ENCODE measurements at regions not wholly inside any gene's neighbourhood (a gene's known extent, or its start where the extent isn't known, plus 50 kb on each side); places are given as distances from the start of the nearest gene placed in this dataset.

- Histone ChIP-seq H3K4me1 (ENCODE audit: control insufficient read depth, insufficient read depth, low read length, poor library complexity, severe bottlenecking) (no peaks in the 10 kb centered on the region), H3K4me3 (ENCODE audit: low read depth, low read length) (no peak overlapping the region), H3K27me3 (ENCODE audit: control insufficient read depth, insufficient read depth, low read length) (no peaks in the 10 kb centered on the region), H3K27ac (ENCODE audit: insufficient read depth, low read length, poor library complexity, severe bottlenecking) (no peak overlapping the region), H3K36me3 (ENCODE audit: control insufficient read depth, insufficient read depth, low read length) (no peaks in the 10 kb centered on the region), H3K9me3 (ENCODE audit: control insufficient read depth in 2 of 2, low read length in 2 of 2) (no peaks in the 10 kb centered on the region)
- ATAC-seq (ENCODE audit: low read depth in 2 of 2) (no peak), DNase-seq (no peak)
- Mint-ChIP-seq H3K4me1 (no peaks in the 10 kb centered on the region), H3K9me3 (no peaks in the 10 kb centered on the region), H3K27ac (no peak overlapping the region), H3K36me3 (no peaks in the 10 kb centered on the region), H3K27me3 (no peaks in the 10 kb centered on the region), H3K4me3 (no peak overlapping the region)
Measured at GRCh38 chr13:84025824-84026223, 143.6 kb upstream of the SLITRK1 start.

- ATAC-seq (ENCODE audit: low read depth in 2 of 2): peak in 1 of 2 donors; percentile 40
- Mint-ChIP-seq H3K27ac (no peak overlapping the region), H3K4me3 (no peak overlapping the region), H3K27me3 (peaks cover 5% of the 10 kb centered on the region), H3K36me3 (no peaks in the 10 kb centered on the region), H3K4me1 (no peaks in the 10 kb centered on the region), H3K9me3 (peaks cover 0 to 5% (median 0%) of the 10 kb centered on the region in 7 donors)
- Histone ChIP-seq H3K27me3 (ENCODE audit: control insufficient read depth, insufficient read depth, low read length) (no peaks in the 10 kb centered on the region), H3K36me3 (ENCODE audit: control insufficient read depth, insufficient read depth, low read length) (no peaks in the 10 kb centered on the region), H3K4me3 (ENCODE audit: low read depth, low read length) (no peak overlapping the region), H3K4me1 (ENCODE audit: control insufficient read depth, insufficient read depth, low read length, poor library complexity, severe bottlenecking) (no peaks in the 10 kb centered on the region), H3K9me3 (ENCODE audit: control insufficient read depth in 2 of 2, low read length in 2 of 2) (no peaks in the 10 kb centered on the region), H3K27ac (ENCODE audit: insufficient read depth, low read length, poor library complexity, severe bottlenecking) (no peak overlapping the region)
- no peak for DNase-seq
Measured at GRCh38 chr13:83996415-83996814, 114.1 kb upstream of the SLITRK1 start.

GRCh38 chr13:83995930-83996329 is 113.7 kb upstream of the SLITRK1 start:
- no peaks in the 10 kb centered on the region for H3K4me1 Mint-ChIP-seq
- H3K36me3 Mint-ChIP-seq: no peaks in the 10 kb centered on the region
- H3K36me3 ChIP-seq (ENCODE audit: control insufficient read depth, insufficient read depth, low read length): no peaks in the 10 kb centered on the region
- peaks cover 0 to 5% (median 0%) of the 10 kb centered on the region in 7 donors for H3K9me3 Mint-ChIP-seq
- no peaks in the 10 kb centered on the region for H3K27me3 ChIP-seq (ENCODE audit: control insufficient read depth, insufficient read depth, low read length)
- no peaks in the 10 kb centered on the region for H3K9me3 ChIP-seq (ENCODE audit: control insufficient read depth in 2 of 2, low read length in 2 of 2)
- H3K27ac Mint-ChIP-seq: no peak overlapping the region
- no peaks in the 10 kb centered on the region for H3K4me1 ChIP-seq (ENCODE audit: control insufficient read depth, insufficient read depth, low read length, poor library complexity, severe bottlenecking)
- DNase-seq (no peak), ATAC-seq (ENCODE audit: low read depth in 2 of 2) (no peak)
- H3K27ac ChIP-seq (ENCODE audit: insufficient read depth, low read length, poor library complexity, severe bottlenecking): no peak overlapping the region
- no peak overlapping the region for H3K4me3 Mint-ChIP-seq
- peaks cover 5% of the 10 kb centered on the region for H3K27me3 Mint-ChIP-seq
- H3K4me3 ChIP-seq (ENCODE audit: low read depth, low read length): no peak overlapping the region

GRCh38 chr13:83992566-83993358 is 110.5 kb upstream of the SLITRK1 start:
- H3K36me3 Mint-ChIP-seq: no peaks in the 10 kb centered on the region
- H3K4me3 ChIP-seq (ENCODE audit: low read depth, low read length): peak overlapping the region; percentile 39
- no peak for DNase-seq
- H3K4me1 Mint-ChIP-seq: no peaks in the 10 kb centered on the region
- H3K27me3 Mint-ChIP-seq: peaks cover 5% of the 10 kb centered on the region
- ATAC-seq (ENCODE audit: low read depth in 2 of 2): no peak
- peaks cover 0 to 5% (median 0%) of the 10 kb centered on the region in 7 donors for H3K9me3 Mint-ChIP-seq
- H3K27me3 ChIP-seq (ENCODE audit: control insufficient read depth, insufficient read depth, low read length): no peaks in the 10 kb centered on the region
- no peaks in the 10 kb centered on the region for H3K36me3 ChIP-seq (ENCODE audit: control insufficient read depth, insufficient read depth, low read length)
- no peaks in the 10 kb centered on the region for H3K9me3 ChIP-seq (ENCODE audit: control insufficient read depth in 2 of 2, low read length in 2 of 2)
- peak overlapping the region in 1 of 3 donors; percentile 22 for H3K27ac Mint-ChIP-seq
- H3K4me1 ChIP-seq (ENCODE audit: control insufficient read depth, insufficient read depth, low read length, poor library complexity, severe bottlenecking): no peaks in the 10 kb centered on the region
- H3K27ac ChIP-seq (ENCODE audit: insufficient read depth, low read length, poor library complexity, severe bottlenecking): no peak overlapping the region
- H3K4me3 Mint-ChIP-seq: peak overlapping the region in 2 of 4 donors; percentile 26 to 32

- H3K27ac ChIP-seq (ENCODE audit: insufficient read depth, low read length, poor library complexity, severe bottlenecking): no peak overlapping the region
- DNase-seq (no peak), ATAC-seq (ENCODE audit: low read depth in 2 of 2) (no peak)
- H3K36me3 Mint-ChIP-seq: no peaks in the 10 kb centered on the region
- no peaks in the 10 kb centered on the region for H3K27me3 Mint-ChIP-seq
- H3K27me3 ChIP-seq (ENCODE audit: control insufficient read depth, insufficient read depth, low read length): no peaks in the 10 kb centered on the region
- H3K4me1 ChIP-seq (ENCODE audit: control insufficient read depth, insufficient read depth, low read length, poor library complexity, severe bottlenecking): no peaks in the 10 kb centered on the region
- no peaks in the 10 kb centered on the region for H3K9me3 ChIP-seq (ENCODE audit: control insufficient read depth in 2 of 2, low read length in 2 of 2)
- H3K9me3 Mint-ChIP-seq: peaks cover 0 to 7% (median 2%) of the 10 kb centered on the region in 7 donors
- H3K4me3 Mint-ChIP-seq: no peak overlapping the region
- H3K4me3 ChIP-seq (ENCODE audit: low read depth, low read length): no peak overlapping the region
- no peak overlapping the region for H3K27ac Mint-ChIP-seq
- peaks cover 0 to 4% (median 0%) of the 10 kb centered on the region in 4 donors for H3K4me1 Mint-ChIP-seq
- H3K36me3 ChIP-seq (ENCODE audit: control insufficient read depth, insufficient read depth, low read length): no peaks in the 10 kb centered on the region
Measured at GRCh38 chr13:83987394-83987793, 105.1 kb upstream of the SLITRK1 start.

GRCh38 chr13:83984793-83985192 is 102.5 kb upstream of the SLITRK1 start:
- H3K4me1 Mint-ChIP-seq: peaks cover 0 to 4% (median 0%) of the 10 kb centered on the region in 4 donors
- no peaks in the 10 kb centered on the region for H3K27me3 Mint-ChIP-seq
- ATAC-seq (ENCODE audit: low read depth in 2 of 2) (no peak), DNase-seq (no peak)
- Histone ChIP-seq H3K4me3 (ENCODE audit: low read depth, low read length) (no peak overlapping the region), H3K36me3 (ENCODE audit: control insufficient read depth, insufficient read depth, low read length) (no peaks in the 10 kb centered on the region), H3K27me3 (ENCODE audit: control insufficient read depth, insufficient read depth, low read length) (no peaks in the 10 kb centered on the region), H3K27ac (ENCODE audit: insufficient read depth, low read length, poor library complexity, severe bottlenecking) (no peak overlapping the region), H3K4me1 (ENCODE audit: control insufficient read depth, insufficient read depth, low read length, poor library complexity, severe bottlenecking) (no peaks in the 10 kb centered on the region), H3K9me3 (ENCODE audit: control insufficient read depth in 2 of 2, low read length in 2 of 2) (no peaks in the 10 kb centered on the region)
- no peak overlapping the region for H3K4me3 Mint-ChIP-seq
- H3K27ac Mint-ChIP-seq: no peak overlapping the region
- no peaks in the 10 kb centered on the region for H3K36me3 Mint-ChIP-seq
- peaks cover 0 to 7% (median 1%) of the 10 kb centered on the region in 7 donors for H3K9me3 Mint-ChIP-seq

GRCh38 chr13:83980331-83980730 is 98.1 kb upstream of the SLITRK1 start:
- Histone ChIP-seq H3K27me3 (ENCODE audit: control insufficient read depth, insufficient read depth, low read length) (no peaks in the 10 kb centered on the region), H3K36me3 (ENCODE audit: control insufficient read depth, insufficient read depth, low read length) (no peaks in the 10 kb centered on the region), H3K9me3 (ENCODE audit: control insufficient read depth in 2 of 2, low read length in 2 of 2) (no peaks in the 10 kb centered on the region), H3K4me1 (ENCODE audit: control insufficient read depth, insufficient read depth, low read length, poor library complexity, severe bottlenecking) (no peaks in the 10 kb centered on the region), H3K27ac (ENCODE audit: insufficient read depth, low read length, poor library complexity, severe bottlenecking) (no peak overlapping the region), H3K4me3 (ENCODE audit: low read depth, low read length) (no peak overlapping the region)
- H3K9me3 Mint-ChIP-seq: peaks cover 0 to 5% (median 0%) of the 10 kb centered on the region in 7 donors
- no peak overlapping the region for H3K27ac Mint-ChIP-seq
- DNase-seq (no peak), ATAC-seq (ENCODE audit: low read depth in 2 of 2) (no peak)
- no peaks in the 10 kb centered on the region for H3K36me3 Mint-ChIP-seq
- H3K4me1 Mint-ChIP-seq: peaks cover 0 to 2% (median 0%) of the 10 kb centered on the region in 4 donors
- no peaks in the 10 kb centered on the region for H3K27me3 Mint-ChIP-seq
- H3K4me3 Mint-ChIP-seq: no peak overlapping the region

- Mint-ChIP-seq H3K27me3 (no peaks in the 10 kb centered on the region), H3K9me3 (peaks cover 0 to 5% (median 0%) of the 10 kb centered on the region in 7 donors), H3K4me1 (peaks cover 0 to 2% (median under 1%) of the 10 kb centered on the region in 4 donors), H3K27ac (no peak overlapping the region), H3K36me3 (no peaks in the 10 kb centered on the region), H3K4me3 (no peak overlapping the region)
- H3K27me3 ChIP-seq (ENCODE audit: control insufficient read depth, insufficient read depth, low read length): no peaks in the 10 kb centered on the region
- ATAC-seq (ENCODE audit: low read depth in 2 of 2): no peak
- no peak overlapping the region for H3K4me3 ChIP-seq (ENCODE audit: low read depth, low read length)
- H3K4me1 ChIP-seq (ENCODE audit: control insufficient read depth, insufficient read depth, low read length, poor library complexity, severe bottlenecking): no peaks in the 10 kb centered on the region
- DNase-seq: no peak
- no peaks in the 10 kb centered on the region for H3K36me3 ChIP-seq (ENCODE audit: control insufficient read depth, insufficient read depth, low read length)
- no peak overlapping the region for H3K27ac ChIP-seq (ENCODE audit: insufficient read depth, low read length, poor library complexity, severe bottlenecking)
- no peaks in the 10 kb centered on the region for H3K9me3 ChIP-seq (ENCODE audit: control insufficient read depth in 2 of 2, low read length in 2 of 2)
Measured at GRCh38 chr13:83975655-83976165, 93.4 kb upstream of the SLITRK1 start.
